ENCODE measurements at regions not wholly inside any gene's neighbourhood (a gene's known extent, or its start where the extent isn't known, plus 50 kb on each side); places are given as distances from the start of the nearest gene placed in this dataset.

DNA sequence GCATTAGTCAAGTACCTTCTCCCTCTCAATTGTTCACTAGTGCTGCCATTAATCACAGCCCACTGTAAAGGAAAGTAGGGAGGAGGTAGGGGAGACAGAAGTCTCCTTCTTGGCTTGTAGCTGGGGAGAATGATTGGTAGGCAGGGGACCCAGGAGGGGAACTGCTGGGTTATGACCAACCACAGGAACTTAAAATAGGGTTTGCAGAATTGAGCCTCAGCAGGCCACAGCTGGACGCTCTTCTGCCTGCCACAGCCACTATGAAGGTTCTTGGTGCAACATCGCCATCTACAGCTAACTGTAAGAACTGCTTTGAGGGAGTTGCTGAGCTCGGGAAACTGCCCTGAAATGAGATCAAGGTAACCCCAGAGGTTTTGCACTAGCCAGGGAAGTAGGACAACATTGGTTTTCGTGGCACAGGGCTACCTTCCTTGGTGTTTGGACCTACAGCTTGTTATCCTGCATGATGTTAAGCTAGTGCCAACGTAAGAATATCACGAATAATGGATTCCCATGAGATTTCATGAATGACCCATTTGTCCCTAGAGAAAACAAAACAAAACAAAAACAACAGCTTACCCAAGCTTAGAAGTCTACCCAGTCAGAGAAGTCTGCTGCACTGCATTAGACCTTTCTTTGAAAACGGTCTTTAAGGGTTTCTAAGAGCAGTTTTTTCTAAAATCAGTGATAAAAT lies 787.1 kb upstream of the API5 start:
- peak; percentile 46 to 66 (median 65) for DNase-seq

DNA sequence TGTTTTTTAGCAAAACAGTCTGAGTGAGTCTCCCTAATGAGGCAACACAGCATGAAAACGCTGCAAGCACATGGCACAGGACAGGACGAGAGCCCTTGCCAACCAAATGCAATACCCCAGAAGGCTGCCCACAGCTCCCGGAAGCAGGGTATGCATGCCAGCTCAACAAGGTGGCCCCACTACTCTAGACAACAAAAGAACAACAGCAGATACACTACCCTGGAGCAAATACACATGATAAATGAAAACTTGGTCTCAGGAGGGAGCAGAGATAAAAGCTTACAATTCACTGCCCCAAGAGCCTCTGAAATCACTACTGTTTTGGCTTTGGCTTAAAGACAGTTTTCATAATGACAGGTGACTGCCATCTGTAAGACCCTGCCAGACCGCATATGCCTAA lies 785.4 kb upstream of the API5 start:
- no peak for DNase-seq

GRCh38 chr11:42528471-42528870 lies 783.3 kb upstream of the API5 start:
- DNase-seq = no peak

DNA sequence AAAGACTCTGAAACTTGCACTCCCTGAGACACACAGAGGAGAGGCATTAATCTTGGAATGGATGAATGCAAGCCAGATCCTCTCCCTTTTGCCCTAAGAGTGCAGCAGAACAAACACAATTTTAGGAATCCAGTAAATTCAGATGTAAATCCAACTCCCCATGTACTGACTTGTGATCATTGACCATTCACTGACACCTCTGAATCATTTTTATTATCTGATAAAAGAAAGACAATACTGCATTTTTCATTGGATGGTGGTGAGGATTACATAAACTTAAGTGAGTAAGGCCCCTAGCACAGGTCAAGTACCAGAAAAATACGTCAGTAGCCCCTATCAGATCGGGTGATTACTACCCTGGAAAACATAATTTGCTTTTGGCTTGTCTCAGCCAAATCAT lies 782.9 kb upstream of the API5 start:
- DNase-seq = no peak

DNA sequence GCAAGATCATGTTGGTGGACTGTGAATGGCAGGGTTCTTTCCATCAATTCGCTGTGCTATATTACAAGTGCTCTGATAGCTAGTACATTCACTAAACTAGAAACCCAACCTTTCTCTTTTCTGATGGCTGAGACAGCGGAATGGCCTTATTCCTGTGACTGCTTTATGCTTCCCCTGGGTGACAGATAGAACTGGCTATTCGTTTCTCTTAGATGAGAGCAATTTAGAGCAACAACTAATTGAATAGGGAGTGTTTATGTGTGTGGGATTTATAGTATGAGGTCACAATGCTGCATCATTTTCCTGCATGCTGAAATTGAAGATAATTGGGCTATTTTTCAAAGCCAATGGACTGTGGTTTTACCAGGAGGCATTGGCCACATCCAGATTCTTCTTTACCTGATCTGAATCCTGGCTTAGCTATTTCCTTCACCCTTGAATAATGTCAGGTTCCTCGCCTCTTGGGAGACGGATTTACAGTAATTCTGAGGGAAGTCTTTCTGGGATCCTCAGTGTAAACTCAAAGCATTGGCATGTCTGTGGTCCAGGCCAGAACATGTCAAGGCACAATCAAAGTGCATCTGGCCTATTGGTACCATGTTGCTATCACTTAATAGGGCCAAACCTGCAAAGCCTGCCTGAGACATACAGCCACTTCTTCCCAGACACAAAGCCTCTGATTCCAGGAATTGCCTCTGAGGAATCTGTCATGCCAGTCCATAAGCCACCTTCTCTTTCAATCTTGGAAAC lies 775.0 kb upstream of the API5 start:
- DNase-seq = no peak

DNA sequence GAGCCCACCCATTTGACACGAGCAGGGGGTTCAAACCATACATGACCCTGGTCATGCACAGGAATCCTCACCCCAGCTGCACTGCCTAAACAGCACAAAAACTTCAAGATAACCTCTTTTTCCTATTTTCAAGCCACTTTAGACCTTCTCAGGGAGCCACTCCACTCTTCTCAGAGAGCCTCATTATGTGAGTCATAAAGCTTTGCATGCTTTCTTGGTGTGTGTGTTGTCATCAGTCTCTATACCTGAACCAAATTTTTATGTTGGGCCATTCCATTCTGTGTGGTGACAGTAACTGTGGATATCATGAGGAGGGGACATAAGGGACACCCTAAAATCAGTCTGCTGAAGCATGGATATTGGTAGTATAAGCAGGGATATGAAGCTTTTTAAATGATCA lies 769.5 kb upstream of the API5 start:
- no peak for DNase-seq

- peak in 1 of 3 donors; percentile 1 for DNase-seq
Measured at GRCh38 chr11:42543844-42544419, 767.9 kb upstream of the API5 start.

DNA sequence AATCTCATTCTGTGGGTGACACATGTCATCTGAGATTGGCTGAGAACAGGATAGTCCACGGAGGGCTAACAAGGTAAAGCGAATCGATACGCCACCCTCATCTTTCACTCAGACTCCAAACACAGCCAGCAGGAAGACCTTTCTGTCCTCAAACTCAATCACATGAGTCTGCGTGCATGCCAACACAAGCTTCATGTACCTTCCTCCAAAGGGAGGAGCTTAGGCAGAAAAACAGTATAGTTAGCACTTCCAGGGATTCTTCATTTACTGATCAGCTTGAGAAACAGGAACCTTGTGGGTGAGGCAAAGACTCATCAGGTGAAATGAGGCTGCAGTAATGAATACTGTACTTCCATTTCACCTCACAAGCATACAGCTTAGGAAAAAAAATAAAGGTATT lies 767.1 kb upstream of the API5 start:
- no peak for DNase-seq

GRCh38 chr11:42545954-42546353 lies 765.8 kb upstream of the API5 start:
- DNase-seq = no peak

DNA sequence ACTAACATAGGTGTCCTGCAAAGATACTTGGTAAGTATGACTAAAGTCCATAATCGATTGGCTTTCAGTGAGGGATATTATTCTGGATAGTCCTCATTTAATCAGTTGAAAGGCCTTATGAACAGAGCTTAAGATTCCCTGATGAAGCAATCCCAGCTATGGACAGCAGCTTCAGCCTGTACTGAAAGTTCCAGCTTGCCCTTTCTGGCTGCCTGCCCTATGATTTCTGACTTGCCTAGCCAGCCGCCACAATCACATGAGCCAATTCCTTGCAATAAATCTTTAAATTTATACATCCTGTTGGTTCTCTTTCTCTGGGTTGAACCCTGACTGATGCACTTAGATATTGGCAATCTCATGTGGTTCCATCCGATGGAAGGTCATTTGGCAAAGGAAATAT lies 759.0 kb upstream of the API5 start:
- DNase-seq = no peak

GRCh38 chr11:42555190-42555589 lies 756.6 kb upstream of the API5 start:
- no peak for DNase-seq

- DNase-seq = no peak
Measured at GRCh38 chr11:42571131-42571877, 740.5 kb upstream of the API5 start.

DNA sequence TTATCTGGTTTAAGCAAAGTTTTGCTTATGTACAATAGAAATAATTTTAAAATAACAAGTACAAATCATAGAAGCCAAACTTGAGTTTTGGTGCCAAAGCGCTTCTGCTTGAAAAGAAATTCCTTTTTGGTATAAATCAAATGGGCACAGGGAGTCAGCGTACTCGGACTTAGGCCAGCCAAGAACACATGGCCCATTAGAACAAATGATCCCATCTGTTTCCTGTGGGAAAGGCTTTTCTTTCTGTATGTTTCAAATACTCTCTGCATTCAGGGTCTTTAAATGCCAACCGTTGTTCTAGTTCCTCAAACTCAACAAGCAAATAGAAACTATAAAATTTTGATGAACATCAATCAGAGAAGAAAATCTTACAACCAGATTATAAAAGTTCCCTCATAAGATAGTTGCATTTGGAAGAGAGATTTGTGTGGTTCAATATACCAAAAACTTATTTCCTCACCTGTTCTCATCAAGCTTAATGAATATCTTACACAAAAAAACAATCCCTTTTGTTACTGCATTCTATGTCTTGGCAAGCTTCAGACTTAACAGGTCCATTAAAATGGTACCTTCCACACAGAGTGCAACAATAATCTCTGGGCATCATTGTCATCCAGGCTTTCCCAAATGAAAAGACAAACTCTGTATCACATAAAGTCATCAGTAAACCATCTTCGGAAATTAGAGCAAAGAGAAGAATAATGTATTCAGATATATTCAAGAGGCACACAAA lies 739.8 kb upstream of the API5 start:
- DNase-seq = no peak

GRCh38 chr11:42576318-42576717 lies 735.5 kb upstream of the API5 start:
- DNase-seq = no peak

GRCh38 chr11:42589286-42589685 lies 722.5 kb upstream of the API5 start:
- DNase-seq = no peak

GRCh38 chr11:42591841-42592240 lies 720.0 kb upstream of the API5 start:
- DNase-seq = no peak

DNA sequence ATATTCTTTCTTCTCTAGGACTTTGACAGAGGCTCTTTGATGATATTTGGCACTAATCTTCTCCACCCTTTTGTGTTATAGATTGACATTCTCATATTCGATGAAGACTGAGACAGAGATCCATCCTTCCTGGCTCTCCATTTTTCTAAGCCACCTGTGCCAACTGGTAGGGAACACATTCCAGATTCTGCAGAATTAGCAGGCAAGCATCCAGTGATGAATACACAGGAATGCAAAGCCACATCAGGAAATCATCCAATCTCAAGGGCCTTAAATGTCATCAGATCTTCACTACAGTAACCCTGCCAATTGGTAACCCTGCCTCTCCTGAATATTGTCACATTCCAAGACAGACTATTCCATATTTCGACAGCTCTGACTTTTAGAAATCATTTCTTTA lies 718.4 kb upstream of the API5 start:
- DNase-seq = no peak

GRCh38 chr11:42595876-42596275 lies 715.9 kb upstream of the API5 start:
- no peak for DNase-seq

GRCh38 chr11:42596576-42597145 lies 715.1 kb upstream of the API5 start:
- DNase-seq = no peak

DNA sequence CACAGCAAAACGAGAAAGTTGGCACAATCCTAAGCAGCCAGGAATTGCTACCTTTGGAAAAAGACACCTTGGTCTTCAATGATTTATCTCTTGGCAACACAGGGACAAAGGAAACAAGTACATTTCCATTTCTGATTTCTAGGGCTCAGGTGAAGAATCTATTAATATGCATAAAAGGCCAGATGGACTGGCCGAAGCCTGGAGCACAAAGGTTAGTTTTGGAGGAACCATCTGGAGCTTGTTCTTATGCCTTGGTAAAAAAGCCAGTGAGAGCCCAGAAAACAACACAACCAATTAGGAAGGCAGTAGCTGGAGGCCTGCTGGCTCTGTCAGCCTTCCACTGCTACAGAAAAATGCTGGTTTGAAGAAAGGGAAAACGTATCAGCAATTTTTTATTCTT lies 713.5 kb upstream of the API5 start:
- DNase-seq = no peak

DNA sequence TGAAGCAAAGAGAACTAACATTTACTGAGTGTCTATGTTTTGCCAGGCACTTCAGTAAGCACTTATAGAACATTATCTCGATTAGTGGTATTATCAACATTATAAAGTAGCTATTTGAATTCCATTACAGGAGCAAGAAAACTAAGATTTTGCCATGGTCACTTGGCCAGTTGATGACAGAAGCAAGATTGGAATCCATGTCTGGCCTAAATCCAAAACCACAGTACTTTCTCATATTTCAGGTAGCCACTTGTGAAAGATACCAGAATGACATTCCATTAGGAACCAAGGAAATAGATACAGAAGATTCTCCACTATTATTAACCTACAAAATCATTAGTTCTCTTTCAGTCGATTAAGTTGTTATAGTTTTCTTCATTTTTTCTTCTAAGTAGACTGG lies 691.0 kb upstream of the API5 start:
- DNase-seq = no peak

Measured in suppressor macrophage treated with lipopolysaccharide for 1 hour (primary cell).